ENCODE measurements at regions not wholly inside any gene's neighbourhood (a gene's known extent, or its start where the extent isn't known, plus 50 kb on each side); places are given as distances from the start of the nearest gene placed in this dataset.

DNA sequence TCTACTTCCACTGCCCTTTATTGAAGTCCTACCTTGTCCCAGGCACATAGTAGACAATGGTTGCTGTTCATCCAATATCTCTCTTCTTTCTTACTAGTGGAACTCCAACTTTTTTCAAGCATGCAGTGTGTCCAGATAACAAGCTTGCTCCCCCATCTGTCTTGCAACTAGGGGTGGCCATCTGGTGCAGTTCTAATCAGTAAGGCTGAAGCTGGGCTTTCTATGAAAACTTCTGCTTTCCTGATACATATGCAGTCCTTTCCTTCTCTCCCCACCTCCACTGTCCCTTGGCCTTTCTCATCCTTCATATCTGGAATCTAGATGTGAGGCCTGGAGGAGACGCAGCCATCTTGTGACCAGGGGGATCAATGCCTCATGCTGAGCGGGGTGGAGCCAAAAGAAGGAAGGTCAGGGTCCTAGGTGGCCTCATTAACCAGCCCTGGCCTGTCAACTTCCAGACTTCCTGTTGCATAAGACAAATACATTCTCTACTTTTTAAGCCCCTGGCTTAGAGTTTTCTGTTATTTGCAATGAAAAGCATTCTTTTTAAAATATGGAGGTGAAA is 59.6 kb upstream of the ZFP64 start:
- peaks cover 2% of the 10 kb centered on the region; the same call in 1 of the 2 replicates for H3K36me3 Mint-ChIP-seq
- CTCF ChIA-PET, result no interaction called here
- no peak for TF ChIP-seq ZNF317 (CRISPR knock-in tag; IDR thresholded peaks at IDR 0.05; ENCODE audit: borderline replicate concordance, low read depth)
- TF ChIP-seq, protein P1, sequence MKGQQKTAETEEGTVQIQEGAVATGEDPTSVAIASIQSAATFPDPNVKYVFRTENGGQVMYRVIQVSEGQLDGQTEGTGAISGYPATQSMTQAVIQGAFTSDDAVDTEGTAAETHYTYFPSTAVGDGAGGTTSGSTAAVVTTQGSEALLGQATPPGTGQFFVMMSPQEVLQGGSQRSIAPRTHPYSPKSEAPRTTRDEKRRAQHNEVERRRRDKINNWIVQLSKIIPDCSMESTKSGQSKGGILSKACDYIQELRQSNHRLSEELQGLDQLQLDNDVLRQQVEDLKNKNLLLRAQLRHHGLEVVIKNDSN (CRISPR knock-in tag; IDR thresholded peaks at IDR 0.05), result no peak
- no peak for TF ChIP-seq OVOL2 (CRISPR knock-in tag; IDR thresholded peaks at IDR 0.05; ENCODE audit: borderline replicate concordance)
- TF ChIP-seq, protein P2, sequence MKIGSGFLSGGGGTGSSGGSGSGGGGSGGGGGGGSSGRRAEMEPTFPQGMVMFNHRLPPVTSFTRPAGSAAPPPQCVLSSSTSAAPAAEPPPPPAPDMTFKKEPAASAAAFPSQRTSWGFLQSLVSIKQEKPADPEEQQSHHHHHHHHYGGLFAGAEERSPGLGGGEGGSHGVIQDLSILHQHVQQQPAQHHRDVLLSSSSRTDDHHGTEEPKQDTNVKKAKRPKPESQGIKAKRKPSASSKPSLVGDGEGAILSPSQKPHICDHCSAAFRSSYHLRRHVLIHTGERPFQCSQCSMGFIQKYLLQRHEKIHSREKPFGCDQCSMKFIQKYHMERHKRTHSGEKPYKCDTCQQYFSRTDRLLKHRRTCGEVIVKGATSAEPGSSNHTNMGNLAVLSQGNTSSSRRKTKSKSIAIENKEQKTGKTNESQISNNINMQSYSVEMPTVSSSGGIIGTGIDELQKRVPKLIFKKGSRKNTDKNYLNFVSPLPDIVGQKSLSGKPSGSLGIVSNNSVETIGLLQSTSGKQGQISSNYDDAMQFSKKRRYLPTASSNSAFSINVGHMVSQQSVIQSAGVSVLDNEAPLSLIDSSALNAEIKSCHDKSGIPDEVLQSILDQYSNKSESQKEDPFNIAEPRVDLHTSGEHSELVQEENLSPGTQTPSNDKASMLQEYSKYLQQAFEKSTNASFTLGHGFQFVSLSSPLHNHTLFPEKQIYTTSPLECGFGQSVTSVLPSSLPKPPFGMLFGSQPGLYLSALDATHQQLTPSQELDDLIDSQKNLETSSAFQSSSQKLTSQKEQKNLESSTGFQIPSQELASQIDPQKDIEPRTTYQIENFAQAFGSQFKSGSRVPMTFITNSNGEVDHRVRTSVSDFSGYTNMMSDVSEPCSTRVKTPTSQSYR (CRISPR knock-in tag; IDR thresholded peaks at IDR 0.05), result no peak
- no peak for TF ChIP-seq ZNF671 (CRISPR knock-in tag; IDR thresholded peaks at IDR 0.05)
- no peak overlapping the region for H3K4me3 Mint-ChIP-seq
- peaks cover 40% of the 10 kb centered on the region for H3K9me3 Mint-ChIP-seq
- no peak overlapping the region for H3K27ac Mint-ChIP-seq
- peaks cover 7% of the 10 kb centered on the region; the same call in 1 of the 2 replicates for H3K27me3 Mint-ChIP-seq (ENCODE audit: low read depth)
- DNase-seq (ENCODE audit: low spot score) (no peak), ATAC-seq (no peak)
- POLR2A ChIA-PET, result no interaction called here
- H3K4me1 Mint-ChIP-seq, result no peaks in the 10 kb centered on the region

DNA sequence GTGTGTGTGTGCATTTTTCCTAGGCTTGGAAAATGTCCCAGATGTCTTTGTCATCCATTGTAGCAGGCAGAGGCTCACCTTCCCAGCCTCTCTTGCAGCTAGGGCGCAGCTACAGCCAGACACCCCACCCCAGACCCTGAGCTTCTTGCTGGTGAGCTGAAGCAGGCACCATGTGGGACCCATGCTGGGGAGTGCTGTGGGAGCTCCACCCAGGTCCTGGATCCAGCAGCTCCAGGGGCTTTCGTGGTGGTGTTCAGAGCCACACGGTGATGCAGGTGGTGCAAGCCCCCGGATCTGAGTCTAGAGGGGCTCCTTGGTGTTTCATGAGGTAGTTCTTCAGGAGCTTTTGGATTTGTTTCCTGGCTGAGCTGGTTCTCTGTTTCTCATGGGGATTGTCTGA is 56.0 kb upstream of the ZFP64 start:
- CTCF ChIA-PET, result interaction anchor here (1.1 kb wide), 1 partner anchor 57 kb away, joined by 3 read pairs; no protein-coding TSS in a partner anchor
- TF ChIP-seq ZNF416 (CRISPR knock-in tag; IDR thresholded peaks at IDR 0.05) (no peak), ZNF423 (CRISPR knock-in tag; IDR thresholded peaks at IDR 0.05) (no peak), FOXJ3 (CRISPR knock-in tag; IDR thresholded peaks at IDR 0.05; ENCODE audit: borderline replicate concordance) (no peak), EMX1 (CRISPR knock-in tag; IDR thresholded peaks at IDR 0.05) (no peak), ZNF219 (CRISPR knock-in tag; IDR thresholded peaks at IDR 0.05; ENCODE audit: borderline replicate concordance) (no peak), MXD4 (CRISPR knock-in tag; IDR thresholded peaks at IDR 0.05; ENCODE audit: borderline replicate concordance) (no peak), ZNF317 (CRISPR knock-in tag; IDR thresholded peaks at IDR 0.05; ENCODE audit: borderline replicate concordance, low read depth) (no peak), ZNF138 (CRISPR knock-in tag; conservative IDR thresholded peaks at IDR 0.05) (no peak)
- TF ChIP-seq, protein P3, sequence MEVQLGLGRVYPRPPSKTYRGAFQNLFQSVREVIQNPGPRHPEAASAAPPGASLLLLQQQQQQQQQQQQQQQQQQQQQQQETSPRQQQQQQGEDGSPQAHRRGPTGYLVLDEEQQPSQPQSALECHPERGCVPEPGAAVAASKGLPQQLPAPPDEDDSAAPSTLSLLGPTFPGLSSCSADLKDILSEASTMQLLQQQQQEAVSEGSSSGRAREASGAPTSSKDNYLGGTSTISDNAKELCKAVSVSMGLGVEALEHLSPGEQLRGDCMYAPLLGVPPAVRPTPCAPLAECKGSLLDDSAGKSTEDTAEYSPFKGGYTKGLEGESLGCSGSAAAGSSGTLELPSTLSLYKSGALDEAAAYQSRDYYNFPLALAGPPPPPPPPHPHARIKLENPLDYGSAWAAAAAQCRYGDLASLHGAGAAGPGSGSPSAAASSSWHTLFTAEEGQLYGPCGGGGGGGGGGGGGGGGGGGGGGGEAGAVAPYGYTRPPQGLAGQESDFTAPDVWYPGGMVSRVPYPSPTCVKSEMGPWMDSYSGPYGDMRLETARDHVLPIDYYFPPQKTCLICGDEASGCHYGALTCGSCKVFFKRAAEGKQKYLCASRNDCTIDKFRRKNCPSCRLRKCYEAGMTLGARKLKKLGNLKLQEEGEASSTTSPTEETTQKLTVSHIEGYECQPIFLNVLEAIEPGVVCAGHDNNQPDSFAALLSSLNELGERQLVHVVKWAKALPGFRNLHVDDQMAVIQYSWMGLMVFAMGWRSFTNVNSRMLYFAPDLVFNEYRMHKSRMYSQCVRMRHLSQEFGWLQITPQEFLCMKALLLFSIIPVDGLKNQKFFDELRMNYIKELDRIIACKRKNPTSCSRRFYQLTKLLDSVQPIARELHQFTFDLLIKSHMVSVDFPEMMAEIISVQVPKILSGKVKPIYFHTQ (CRISPR knock-in tag; IDR thresholded peaks at IDR 0.05), result no peak
- TF ChIP-seq, protein P4, sequence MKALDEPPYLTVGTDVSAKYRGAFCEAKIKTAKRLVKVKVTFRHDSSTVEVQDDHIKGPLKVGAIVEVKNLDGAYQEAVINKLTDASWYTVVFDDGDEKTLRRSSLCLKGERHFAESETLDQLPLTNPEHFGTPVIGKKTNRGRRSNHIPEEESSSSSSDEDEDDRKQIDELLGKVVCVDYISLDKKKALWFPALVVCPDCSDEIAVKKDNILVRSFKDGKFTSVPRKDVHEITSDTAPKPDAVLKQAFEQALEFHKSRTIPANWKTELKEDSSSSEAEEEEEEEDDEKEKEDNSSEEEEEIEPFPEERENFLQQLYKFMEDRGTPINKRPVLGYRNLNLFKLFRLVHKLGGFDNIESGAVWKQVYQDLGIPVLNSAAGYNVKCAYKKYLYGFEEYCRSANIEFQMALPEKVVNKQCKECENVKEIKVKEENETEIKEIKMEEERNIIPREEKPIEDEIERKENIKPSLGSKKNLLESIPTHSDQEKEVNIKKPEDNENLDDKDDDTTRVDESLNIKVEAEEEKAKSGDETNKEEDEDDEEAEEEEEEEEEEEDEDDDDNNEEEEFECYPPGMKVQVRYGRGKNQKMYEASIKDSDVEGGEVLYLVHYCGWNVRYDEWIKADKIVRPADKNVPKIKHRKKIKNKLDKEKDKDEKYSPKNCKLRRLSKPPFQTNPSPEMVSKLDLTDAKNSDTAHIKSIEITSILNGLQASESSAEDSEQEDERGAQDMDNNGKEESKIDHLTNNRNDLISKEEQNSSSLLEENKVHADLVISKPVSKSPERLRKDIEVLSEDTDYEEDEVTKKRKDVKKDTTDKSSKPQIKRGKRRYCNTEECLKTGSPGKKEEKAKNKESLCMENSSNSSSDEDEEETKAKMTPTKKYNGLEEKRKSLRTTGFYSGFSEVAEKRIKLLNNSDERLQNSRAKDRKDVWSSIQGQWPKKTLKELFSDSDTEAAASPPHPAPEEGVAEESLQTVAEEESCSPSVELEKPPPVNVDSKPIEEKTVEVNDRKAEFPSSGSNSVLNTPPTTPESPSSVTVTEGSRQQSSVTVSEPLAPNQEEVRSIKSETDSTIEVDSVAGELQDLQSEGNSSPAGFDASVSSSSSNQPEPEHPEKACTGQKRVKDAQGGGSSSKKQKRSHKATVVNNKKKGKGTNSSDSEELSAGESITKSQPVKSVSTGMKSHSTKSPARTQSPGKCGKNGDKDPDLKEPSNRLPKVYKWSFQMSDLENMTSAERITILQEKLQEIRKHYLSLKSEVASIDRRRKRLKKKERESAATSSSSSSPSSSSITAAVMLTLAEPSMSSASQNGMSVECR (CRISPR knock-in tag; IDR thresholded peaks at IDR 0.05; ENCODE audit: borderline replicate concordance), result no peak
- TF ChIP-seq, protein P5, sequence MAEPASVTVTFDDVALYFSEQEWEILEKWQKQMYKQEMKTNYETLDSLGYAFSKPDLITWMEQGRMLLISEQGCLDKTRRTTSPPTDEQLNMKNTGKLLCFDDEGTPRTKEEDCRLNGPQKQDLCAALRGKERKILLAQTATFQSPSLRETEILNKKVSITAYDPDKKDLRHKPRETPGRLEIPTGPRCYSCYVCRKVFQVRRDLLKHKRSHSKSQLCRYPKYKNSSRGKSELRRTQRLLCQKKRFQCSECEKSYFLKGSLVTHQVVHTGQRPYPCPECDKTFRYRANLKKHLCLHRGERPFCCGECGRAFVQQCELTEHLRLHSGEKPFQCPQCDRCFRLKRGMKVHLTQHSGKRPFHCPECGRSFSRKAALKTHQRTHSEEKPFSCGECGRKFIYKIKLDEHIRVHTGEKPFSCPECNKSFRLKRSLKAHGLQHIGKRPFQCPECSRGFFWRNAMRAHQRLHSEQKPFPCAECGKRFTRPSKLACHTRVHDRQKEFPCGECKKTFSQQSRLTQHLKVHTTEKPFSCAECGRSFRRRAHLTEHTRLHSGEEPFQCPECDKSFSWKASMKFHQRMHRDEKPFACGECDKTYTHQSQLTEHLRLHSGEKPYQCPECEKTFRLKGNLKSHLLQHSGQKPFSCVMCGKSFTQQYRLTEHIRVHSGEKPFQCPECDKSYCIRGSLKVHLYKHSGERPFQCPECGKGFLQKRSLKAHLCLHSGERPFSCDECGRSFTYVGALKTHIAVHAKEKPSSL (CRISPR knock-in tag; conservative IDR thresholded peaks at IDR 0.05), result no peak
- TF ChIP-seq, protein P6, sequence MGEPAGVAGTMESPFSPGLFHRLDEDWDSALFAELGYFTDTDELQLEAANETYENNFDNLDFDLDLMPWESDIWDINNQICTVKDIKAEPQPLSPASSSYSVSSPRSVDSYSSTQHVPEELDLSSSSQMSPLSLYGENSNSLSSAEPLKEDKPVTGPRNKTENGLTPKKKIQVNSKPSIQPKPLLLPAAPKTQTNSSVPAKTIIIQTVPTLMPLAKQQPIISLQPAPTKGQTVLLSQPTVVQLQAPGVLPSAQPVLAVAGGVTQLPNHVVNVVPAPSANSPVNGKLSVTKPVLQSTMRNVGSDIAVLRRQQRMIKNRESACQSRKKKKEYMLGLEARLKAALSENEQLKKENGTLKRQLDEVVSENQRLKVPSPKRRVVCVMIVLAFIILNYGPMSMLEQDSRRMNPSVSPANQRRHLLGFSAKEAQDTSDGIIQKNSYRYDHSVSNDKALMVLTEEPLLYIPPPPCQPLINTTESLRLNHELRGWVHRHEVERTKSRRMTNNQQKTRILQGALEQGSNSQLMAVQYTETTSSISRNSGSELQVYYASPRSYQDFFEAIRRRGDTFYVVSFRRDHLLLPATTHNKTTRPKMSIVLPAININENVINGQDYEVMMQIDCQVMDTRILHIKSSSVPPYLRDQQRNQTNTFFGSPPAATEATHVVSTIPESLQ (CRISPR knock-in tag; IDR thresholded peaks at IDR 0.05), result no peak
- TF ChIP-seq, protein P7, sequence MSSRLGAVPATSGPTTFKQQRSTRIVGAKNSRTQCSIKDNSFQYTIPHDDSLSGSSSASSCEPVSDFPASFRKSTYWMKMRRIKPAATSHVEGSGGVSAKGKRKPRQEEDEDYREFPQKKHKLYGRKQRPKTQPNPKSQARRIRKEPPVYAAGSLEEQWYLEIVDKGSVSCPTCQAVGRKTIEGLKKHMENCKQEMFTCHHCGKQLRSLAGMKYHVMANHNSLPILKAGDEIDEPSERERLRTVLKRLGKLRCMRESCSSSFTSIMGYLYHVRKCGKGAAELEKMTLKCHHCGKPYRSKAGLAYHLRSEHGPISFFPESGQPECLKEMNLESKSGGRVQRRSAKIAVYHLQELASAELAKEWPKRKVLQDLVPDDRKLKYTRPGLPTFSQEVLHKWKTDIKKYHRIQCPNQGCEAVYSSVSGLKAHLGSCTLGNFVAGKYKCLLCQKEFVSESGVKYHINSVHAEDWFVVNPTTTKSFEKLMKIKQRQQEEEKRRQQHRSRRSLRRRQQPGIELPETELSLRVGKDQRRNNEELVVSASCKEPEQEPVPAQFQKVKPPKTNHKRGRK (CRISPR knock-in tag; IDR thresholded peaks at IDR 0.05; ENCODE audit: borderline replicate concordance), result no peak

More for the DNA sequence above, 56.0 kb upstream of the ZFP64 start:
- no peak for DNase-seq (ENCODE audit: low spot score)
- ATAC-seq, result no peak
- no peaks in the 10 kb centered on the region for H3K27me3 Mint-ChIP-seq (ENCODE audit: low read depth)
- H3K36me3 Mint-ChIP-seq, result peaks cover 2% of the 10 kb centered on the region; the same call in 1 of the 2 replicates
- no peak overlapping the region for H3K27ac Mint-ChIP-seq
- POLR2A ChIA-PET, result no interaction called here
- no peak overlapping the region for H3K4me3 Mint-ChIP-seq
- H3K9me3 Mint-ChIP-seq, result peaks cover 26% of the 10 kb centered on the region
- no peaks in the 10 kb centered on the region for H3K4me1 Mint-ChIP-seq

Data from WTC11 (cell line).